Activated T-cell treated with anti-CD3 and anti-CD28 coated beads, Interleukin-2, amount 50 U/mL, for 72 hours (primary cell): ENCODE measurements at regions not wholly inside any gene's neighbourhood (a gene's known extent, or its start where the extent isn't known, plus 50 kb on each side); places are given as distances from the start of the nearest gene placed in this dataset.
"Not testable (repeated sequence)": the region's sequence is repeated elsewhere in the genome, so short reads cannot be mapped to it uniquely, and the experiment has no call there.

ENCODE experiments used
- ATAC-seq, 2 donors: fragments of 150-1000 bp; cut with Tn5 transposase; replicated peaks in 1 of 2; 2 replicates each; pipeline ENCODE4 v1.10.0; 2021; ENCODE audit warnings: moderate library complexity in 2 of 2, mild to moderate bottlenecking in 1 of 2
- DNase-seq, 2 donors: peaks; one replicate each; pipeline ENCODE4 v3.0.0; 2021 to 2022; ENCODE audit warnings: mixed read lengths in 1 of 2
- H3K27ac Mint-ChIP-seq: one replicate; pipeline ENCODE4 v1.8.0; 2022; ENCODE audit warnings: mild to moderate bottlenecking, moderate library complexity, mixed read lengths
- H3K27me3 Mint-ChIP-seq: one replicate; pipeline ENCODE4 v1.8.0; 2022; ENCODE audit warnings: low read depth, mixed read lengths
- H3K36me3 Mint-ChIP-seq, 2 donors: one replicate each; pipeline ENCODE4 v1.8.0; 2022; ENCODE audit warnings: mixed read lengths in 2 of 2, mild to moderate bottlenecking in 1 of 2; ENCODE audit not compliant: insufficient read depth in 2 of 2
- H3K4me1 Mint-ChIP-seq: one replicate; pipeline ENCODE4 v1.8.0; 2022; ENCODE audit warnings: low read depth, mixed read lengths
- H3K4me3 Mint-ChIP-seq, 2 donors: one replicate each; pipeline ENCODE4 v1.8.0; 2022; ENCODE audit warnings: mild to moderate bottlenecking in 2 of 2, mixed read lengths in 2 of 2, moderate library complexity in 2 of 2
- H3K9me3 Mint-ChIP-seq, 2 donors: one replicate each; pipeline ENCODE4 v1.8.0; 2022; ENCODE audit warnings: mixed read lengths in 2 of 2

- H3K27me3 Mint-ChIP-seq: no peaks in the 10 kb centered on the region
- DNase-seq (no peak), ATAC-seq (no peak)
- no peaks in the 10 kb centered on the region for H3K36me3 Mint-ChIP-seq
- H3K27ac Mint-ChIP-seq: no peak overlapping the region
- H3K4me3 Mint-ChIP-seq: no peak overlapping the region
- H3K9me3 Mint-ChIP-seq: peaks cover 0 to 2% of the 10 kb centered on the region in 2 donors
- no peaks in the 10 kb centered on the region for H3K4me1 Mint-ChIP-seq
Observed at GRCh38 chr12:116366824-116367223, 89.3 kb upstream of the MED13L start.

- H3K9me3 Mint-ChIP-seq: peaks cover 0 to 2% of the 10 kb centered on the region in 2 donors
- H3K4me1 Mint-ChIP-seq: no peaks in the 10 kb centered on the region
- H3K4me3 Mint-ChIP-seq: no peak overlapping the region
- H3K27ac Mint-ChIP-seq: no peak overlapping the region
- ATAC-seq (no peak), DNase-seq (no peak)
- no peaks in the 10 kb centered on the region for H3K27me3 Mint-ChIP-seq
- no peaks in the 10 kb centered on the region for H3K36me3 Mint-ChIP-seq
Observed at GRCh38 chr12:116368196-116369194, 91.0 kb upstream of the MED13L start.

- Mint-ChIP-seq H3K36me3 (no peaks in the 10 kb centered on the region), H3K4me3 (no peak overlapping the region), H3K27ac (no peak overlapping the region), H3K9me3 (peaks cover 3 to 5% of the 10 kb centered on the region in 2 donors), H3K4me1 (no peaks in the 10 kb centered on the region), H3K27me3 (no peaks in the 10 kb centered on the region)
- no peak for ATAC-seq
- DNase-seq: no peak
Observed at GRCh38 chr12:116370004-116370404, 92.5 kb upstream of the MED13L start.

- Mint-ChIP-seq H3K9me3 (peaks cover 12 to 13% of the 10 kb centered on the region in 2 donors), H3K36me3 (peaks cover 0 to 2% of the 10 kb centered on the region in 2 donors), H3K27me3 (no peaks in the 10 kb centered on the region), H3K4me3 (no peak overlapping the region), H3K27ac (no peak overlapping the region), H3K4me1 (peaks cover 9% of the 10 kb centered on the region)
- DNase-seq: no peak
- ATAC-seq: no peak
Observed at GRCh38 chr12:116370886-116371580, 93.5 kb upstream of the MED13L start.

GRCh38 chr12:116372815-116373214 lies 95.3 kb upstream of the MED13L start:
- Mint-ChIP-seq H3K4me3 (no peak overlapping the region), H3K4me1 (peaks cover 18% of the 10 kb centered on the region), H3K27me3 (no peaks in the 10 kb centered on the region), H3K9me3 (peaks cover 12 to 13% of the 10 kb centered on the region in 2 donors), H3K27ac (no peak overlapping the region), H3K36me3 (peaks cover 0 to 2% of the 10 kb centered on the region in 2 donors)
- DNase-seq (no peak), ATAC-seq (no peak)

- Mint-ChIP-seq H3K4me3 (no peak overlapping the region), H3K4me1 (peaks cover 18% of the 10 kb centered on the region), H3K27me3 (no peaks in the 10 kb centered on the region), H3K9me3 (peaks cover 10 to 13% of the 10 kb centered on the region in 2 donors), H3K36me3 (peaks cover 0 to 2% of the 10 kb centered on the region in 2 donors), H3K27ac (no peak overlapping the region)
- ATAC-seq: no peak
- DNase-seq: no peak
Observed at GRCh38 chr12:116373572-116374206, 96.2 kb upstream of the MED13L start.

GRCh38 chr12:116374207-116374606 lies 96.7 kb upstream of the MED13L start:
- Mint-ChIP-seq H3K27me3 (no peaks in the 10 kb centered on the region), H3K9me3 (peaks cover 9 to 13% of the 10 kb centered on the region in 2 donors), H3K4me3 (no peak overlapping the region), H3K27ac (no peak overlapping the region), H3K4me1 (peaks cover 18% of the 10 kb centered on the region), H3K36me3 (peaks cover 0 to 2% of the 10 kb centered on the region in 2 donors)
- ATAC-seq (no peak), DNase-seq (no peak)

- ATAC-seq (no peak), DNase-seq (no peak)
- no peak overlapping the region for H3K27ac Mint-ChIP-seq
- no peaks in the 10 kb centered on the region for H3K27me3 Mint-ChIP-seq
- peaks cover 18% of the 10 kb centered on the region for H3K4me1 Mint-ChIP-seq
- peaks cover 0 to 2% of the 10 kb centered on the region in 2 donors for H3K36me3 Mint-ChIP-seq
- no peak overlapping the region for H3K4me3 Mint-ChIP-seq
- H3K9me3 Mint-ChIP-seq: peaks cover 9 to 13% of the 10 kb centered on the region in 2 donors
Observed at GRCh38 chr12:116375278-116375842, 97.9 kb upstream of the MED13L start.

GRCh38 chr12:116376354-116377193 lies 99.1 kb upstream of the MED13L start:
- Mint-ChIP-seq H3K27ac (peak overlapping the region; percentile 44), H3K36me3 (peaks cover 0 to 2% of the 10 kb centered on the region in 2 donors), H3K9me3 (peaks cover 9 to 13% of the 10 kb centered on the region in 2 donors), H3K27me3 (no peaks in the 10 kb centered on the region), H3K4me3 (no peak overlapping the region), H3K4me1 (peaks cover 18% of the 10 kb centered on the region)
- DNase-seq (peak; percentile 11 to 16), ATAC-seq (peak; percentile 68 to 76)

- not testable (repeated sequence) for H3K27me3 Mint-ChIP-seq, DNase-seq, ATAC-seq, H3K4me3 Mint-ChIP-seq, H3K36me3 Mint-ChIP-seq, H3K27ac Mint-ChIP-seq
- peaks cover 18% of the 10 kb centered on the region for H3K4me1 Mint-ChIP-seq
- H3K9me3 Mint-ChIP-seq: peaks cover 9 to 13% of the 10 kb centered on the region in 2 donors
Observed at GRCh38 chr12:116377194-116377571, 99.7 kb upstream of the MED13L start.

- DNase-seq (no peak), ATAC-seq (no peak)
- peaks cover 0 to 2% of the 10 kb centered on the region in 2 donors for H3K36me3 Mint-ChIP-seq
- H3K4me1 Mint-ChIP-seq: peaks cover 18% of the 10 kb centered on the region
- H3K9me3 Mint-ChIP-seq: peaks cover 9 to 13% of the 10 kb centered on the region in 2 donors
- H3K27ac Mint-ChIP-seq: no peak overlapping the region
- no peak overlapping the region for H3K4me3 Mint-ChIP-seq
- no peaks in the 10 kb centered on the region for H3K27me3 Mint-ChIP-seq
Observed at GRCh38 chr12:116378002-116378401, 100.5 kb upstream of the MED13L start.

- DNase-seq (no peak), ATAC-seq (no peak)
- no peaks in the 10 kb centered on the region for H3K27me3 Mint-ChIP-seq
Observed at GRCh38 chr12:116380108-116380507, 102.6 kb upstream of the MED13L start.

More at GRCh38 chr12:116380108-116380507, 102.6 kb upstream of the MED13L start:
- H3K27ac Mint-ChIP-seq: no peak overlapping the region
- peaks cover 6 to 9% of the 10 kb centered on the region in 2 donors for H3K9me3 Mint-ChIP-seq
- peaks cover 0 to 2% of the 10 kb centered on the region in 2 donors for H3K36me3 Mint-ChIP-seq
- peaks cover 18% of the 10 kb centered on the region for H3K4me1 Mint-ChIP-seq
- H3K4me3 Mint-ChIP-seq: no peak overlapping the region
